ENCODE measurements at regions not wholly inside any gene's neighbourhood (a gene's known extent, or its start where the extent isn't known, plus 50 kb on each side); places are given as distances from the start of the nearest gene placed in this dataset.

GRCh38 chr1:96340686-96341085 is 380.9 kb upstream of the PTBP2 start:
- no peaks in the 10 kb centered on the region for H3K4me1 ChIP-seq (replicated peaks in 1 of 4; ENCODE audit: control insufficient read depth in 3 of 4, insufficient read depth in 4 of 4, low read length in 3 of 4)
- no peak overlapping the region for H3K4me2 ChIP-seq (ENCODE audit: insufficient read depth in 1 of 2, low read depth in 2 of 2, low read length in 2 of 2)
- no peak overlapping the region for H3K23ac ChIP-seq (ENCODE audit: insufficient read length)
- no peak overlapping the region for H2BK120ac ChIP-seq (replicated peaks; ENCODE audit: low read depth, low read length)
- H2AK5ac ChIP-seq (ENCODE audit: low read depth, low read length): no peak overlapping the region
- no peak overlapping the region for H3K27ac ChIP-seq (ENCODE audit: low read depth, low read length)
- no peak overlapping the region for H2BK12ac ChIP-seq (ENCODE audit: low read depth, low read length)
- no peak overlapping the region for H4K8ac ChIP-seq (ENCODE audit: extremely low read depth, insufficient read depth, low read length)
- H3K79me1 ChIP-seq (ENCODE audit: low read depth, low read length): no peaks in the 10 kb centered on the region
- H4K91ac ChIP-seq (replicated peaks; ENCODE audit: insufficient read length, low read length): no peak overlapping the region
- H3K36me3 ChIP-seq (ENCODE audit: control insufficient read depth in 2 of 4, insufficient read depth in 4 of 4, low read length in 3 of 4): no peaks in the 10 kb centered on the region
- no peak overlapping the region for H3K56ac ChIP-seq (replicated peaks; ENCODE audit: insufficient read length, low read depth, low read length)
- FAIRE-seq (no peak), DNase-seq (ENCODE audit: low read depth in 1 of 2, low spot score in 2 of 2) (no peak)
- H2BK20ac ChIP-seq (ENCODE audit: low read length): no peak overlapping the region
- H4K5ac ChIP-seq (ENCODE audit: insufficient read length, low read depth, low read length): no peak overlapping the region
- TF ChIP-seq USF2 (IDR thresholded peaks at IDR 0.05; ENCODE audit: low read length) (no peak), NANOG (IDR thresholded peaks at IDR 0.05; ENCODE audit: insufficient read depth, low read depth, low read length, poor library complexity, severe bottlenecking) (no peak), ZNF274 (IDR thresholded peaks at IDR 0.05; ENCODE audit: borderline replicate concordance, extremely low read depth, low read length) (no peak), CHD1 (IDR thresholded peaks at IDR 0.05; ENCODE audit: low read depth, low read length) (no peak), CBX5 (IDR thresholded peaks at IDR 0.05; ENCODE audit: low read depth, low read length) (no peak), POLR2AphosphoS5 (IDR thresholded peaks at IDR 0.05; ENCODE audit: low read depth, low read length) (no peak)
- H4K20me1 ChIP-seq (replicated peaks in 1 of 2; ENCODE audit: control insufficient read depth in 1 of 2, insufficient read depth in 2 of 2, low read length in 2 of 2): no peaks in the 10 kb centered on the region
- H3K14ac ChIP-seq (ENCODE audit: insufficient read length): no peak overlapping the region
- no peak overlapping the region for H3K4me3 ChIP-seq (ENCODE audit: extremely low read depth in 1 of 4, insufficient read depth in 2 of 4, low read depth in 3 of 4, low read length in 4 of 4)
- H3K9me3 ChIP-seq (ENCODE audit: insufficient read depth in 2 of 2, low read depth in 1 of 2, low read length in 1 of 2): no peaks in the 10 kb centered on the region
- H3K4ac ChIP-seq (replicated peaks; ENCODE audit: insufficient read length, low read depth, low read length): no peak overlapping the region
- no peaks in the 10 kb centered on the region for H3K79me2 ChIP-seq (ENCODE audit: control insufficient read depth in 1 of 2, insufficient read depth in 2 of 2, low read length in 2 of 2)
- H3K9ac ChIP-seq (replicated peaks in 1 of 4; ENCODE audit: extremely low read depth in 1 of 4, low read depth in 3 of 4, low read length in 3 of 4): no peak overlapping the region
- no peak overlapping the region for H3K18ac ChIP-seq (ENCODE audit: extremely low read depth, low read length)
- H2BK5ac ChIP-seq (ENCODE audit: low read depth, low read length): no peak overlapping the region
- CTCF ChIA-PET (ENCODE audit: partially characterized antibody): no interaction called here
- H3K23me2 ChIP-seq (ENCODE audit: low read depth, low read length): no peaks in the 10 kb centered on the region
- no peaks in the 10 kb centered on the region for H3K27me3 ChIP-seq (replicated peaks in 1 of 4; ENCODE audit: control insufficient read depth in 3 of 4, extremely low read depth in 1 of 4, insufficient read depth in 3 of 4, low read length in 3 of 4)
- POLR2A ChIA-PET (ENCODE audit: partially characterized antibody): no interaction called here
- H2BK15ac ChIP-seq (ENCODE audit: low read length): no peak overlapping the region
- no peak overlapping the region for H2AFZ ChIP-seq (ENCODE audit: low read length)

Measured in H1 (cell line).